NCI-H2171 (cell line): ENCODE measurements at regions not wholly inside any gene's neighbourhood (a gene's known extent, or its start where the extent isn't known, plus 50 kb on each side); places are given as distances from the start of the nearest gene placed in this dataset.
"Not testable (repeated sequence)": the region's sequence is repeated elsewhere in the genome, so short reads cannot be mapped to it uniquely, and the experiment has no call there.

Experiments used
- DNase-seq: peaks from one replicate; lab custom pipeline; 2025; lab: John Stamatoyannopoulos, UW

- no peak for DNase-seq
Measured at GRCh38 chr7:8809320-8809719, 375.9 kb downstream of the NXPH1 start.

- DNase-seq, result no peak
Measured at GRCh38 chr7:8817448-8818036, 384.1 kb downstream of the NXPH1 start.

- DNase-seq, result no peak
Measured at GRCh38 chr7:8818406-8818805, 385.0 kb downstream of the NXPH1 start.

GRCh38 chr7:8822595-8822994 is 389.2 kb downstream of the NXPH1 start:
- DNase-seq, result no peak

- DNase-seq, result no peak
Measured at GRCh38 chr7:8823486-8823885, 390.1 kb downstream of the NXPH1 start.

GRCh38 chr7:8827329-8827728 is 393.9 kb downstream of the NXPH1 start:
- DNase-seq, result no peak

GRCh38 chr7:8829100-8829499 is 395.7 kb downstream of the NXPH1 start:
- DNase-seq, result no peak

- DNase-seq, result no peak
Measured at GRCh38 chr7:8831376-8831775, 398.0 kb downstream of the NXPH1 start.

GRCh38 chr7:8833355-8833754 is 399.9 kb downstream of the NXPH1 start:
- no peak for DNase-seq

GRCh38 chr7:8841171-8841570 is 407.8 kb downstream of the NXPH1 start:
- DNase-seq, result no peak

- no peak for DNase-seq
Measured at GRCh38 chr7:8871716-8872115, 438.3 kb downstream of the NXPH1 start.

- no peak for DNase-seq
Measured at GRCh38 chr7:8881916-8882315, 448.5 kb downstream of the NXPH1 start.

GRCh38 chr7:8885480-8886000 is 452.1 kb downstream of the NXPH1 start:
- no peak for DNase-seq

- DNase-seq, result not testable (repeated sequence)
Measured at GRCh38 chr7:8890346-8890745, 456.9 kb downstream of the NXPH1 start.

- no peak for DNase-seq
Measured at GRCh38 chr7:8893775-8894174, 460.4 kb downstream of the NXPH1 start.

- DNase-seq, result no peak
Measured at GRCh38 chr7:8906396-8907075, 473.1 kb downstream of the NXPH1 start.

- no peak for DNase-seq
Measured at GRCh38 chr7:8908889-8909288, 475.5 kb downstream of the NXPH1 start.

GRCh38 chr7:8913682-8914081 is 480.3 kb downstream of the NXPH1 start:
- DNase-seq, result no peak

GRCh38 chr7:8921807-8922206 is 488.4 kb downstream of the NXPH1 start:
- DNase-seq, result no peak

GRCh38 chr7:8922726-8923125 is 489.3 kb downstream of the NXPH1 start:
- DNase-seq, result no peak

GRCh38 chr7:8923164-8923806 is 489.9 kb downstream of the NXPH1 start:
- DNase-seq, result no peak

GRCh38 chr7:8931906-8932646 is 498.7 kb downstream of the NXPH1 start:
- no peak for DNase-seq

GRCh38 chr7:8932751-8933150 is 499.3 kb downstream of the NXPH1 start:
- DNase-seq, result no peak
